ENCODE measurements at regions not wholly inside any gene's neighbourhood (a gene's known extent, or its start where the extent isn't known, plus 50 kb on each side); places are given as distances from the start of the nearest gene placed in this dataset.

GRCh38 chr2:158893026-158893425 lies 75.4 kb upstream of the TANC1 start:
- TF ChIP-seq POLR2AphosphoS5 (IDR thresholded peaks at IDR 0.05) (no peak), CTCF (IDR thresholded peaks at IDR 0.05) (no peak), POLR2A (IDR thresholded peaks at IDR 0.05) (no peak)
